Fibroblast of skin of abdomen (primary cell): ENCODE measurements at regions not wholly inside any gene's neighbourhood (a gene's known extent, or its start where the extent isn't known, plus 50 kb on each side); places are given as distances from the start of the nearest gene placed in this dataset.
"Not testable (repeated sequence)": the region's sequence is repeated elsewhere in the genome, so short reads cannot be mapped to it uniquely, and the experiment has no call there.

ENCODE experiments used
- DNase-seq: peaks from one replicate; pipeline ENCODE4 v3.0.0-alpha.2; 2013

DNA sequence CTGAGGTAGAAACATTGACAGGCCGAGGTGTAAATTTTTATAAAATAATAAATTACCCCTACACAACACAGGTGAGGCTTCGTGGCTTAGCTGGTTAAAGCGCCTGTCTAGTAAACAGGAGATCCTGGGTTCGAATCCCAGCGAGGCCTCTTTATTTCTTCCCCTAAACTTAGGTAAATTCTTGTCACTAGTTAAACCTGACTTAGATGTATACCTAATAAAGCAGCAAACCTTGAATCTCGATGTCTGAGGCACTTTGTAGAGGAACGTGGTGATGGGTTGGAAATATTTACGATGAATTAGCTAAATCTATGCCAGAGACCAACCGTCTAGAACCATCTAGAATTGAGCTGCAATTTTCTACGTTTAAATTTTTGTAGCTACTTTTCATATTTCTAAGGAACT is 185.6 kb downstream of the OR2B2 start:
- DNase-seq: no peak

DNA sequence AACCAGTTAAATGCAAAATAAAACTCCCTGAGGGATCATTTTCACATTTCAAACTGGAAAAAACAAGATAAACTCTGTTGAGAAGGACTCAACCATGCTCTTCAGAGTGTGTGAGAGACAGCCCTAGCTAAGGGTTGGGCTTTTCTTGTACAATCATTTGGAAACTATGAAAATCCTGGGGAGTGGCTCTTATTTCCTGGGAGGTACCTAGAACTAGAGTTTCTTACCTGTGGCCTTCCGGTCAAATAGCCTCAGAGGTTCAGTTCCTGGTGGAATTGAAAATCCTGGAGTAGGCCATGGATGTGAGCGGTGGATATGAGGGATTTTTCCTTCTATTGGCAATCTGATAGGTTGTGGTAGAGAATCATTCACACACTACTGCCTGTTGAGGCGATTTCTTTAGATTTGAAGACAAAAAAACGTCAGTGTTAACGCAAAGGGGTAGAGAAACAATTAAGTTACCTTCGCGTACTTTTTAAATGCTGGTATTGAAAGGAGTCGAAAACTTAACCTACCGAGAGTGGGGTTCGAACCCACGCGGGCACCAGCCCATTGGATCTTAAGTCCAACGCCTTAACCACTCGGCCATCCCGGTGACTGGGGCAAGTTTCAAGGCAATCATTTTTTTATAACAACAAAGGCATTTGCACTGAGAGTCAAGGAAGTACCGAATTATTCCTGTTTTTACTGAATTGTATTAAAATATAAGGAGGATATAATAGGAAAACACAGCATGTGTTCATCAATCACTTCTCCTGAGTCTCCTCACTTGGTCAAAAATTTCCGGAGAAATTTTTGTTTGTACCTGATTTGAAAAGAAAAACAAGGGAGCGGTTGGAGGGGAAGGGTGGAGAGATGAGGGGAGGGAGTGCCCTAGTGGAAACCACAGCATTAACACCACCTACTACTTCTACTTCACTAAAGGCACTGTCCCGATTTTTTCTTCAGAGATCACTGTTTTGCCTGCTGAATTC is 191.3 kb downstream of the OR2B2 start:
- DNase-seq: no peak

GRCh38 chr6:27719039-27719438 is 193.2 kb downstream of the OR2B2 start:
- not testable (repeated sequence) for DNase-seq

- DNase-seq: no peak
Measured at GRCh38 chr6:27706431-27706830, 205.8 kb downstream of the OR2B2 start.

DNA sequence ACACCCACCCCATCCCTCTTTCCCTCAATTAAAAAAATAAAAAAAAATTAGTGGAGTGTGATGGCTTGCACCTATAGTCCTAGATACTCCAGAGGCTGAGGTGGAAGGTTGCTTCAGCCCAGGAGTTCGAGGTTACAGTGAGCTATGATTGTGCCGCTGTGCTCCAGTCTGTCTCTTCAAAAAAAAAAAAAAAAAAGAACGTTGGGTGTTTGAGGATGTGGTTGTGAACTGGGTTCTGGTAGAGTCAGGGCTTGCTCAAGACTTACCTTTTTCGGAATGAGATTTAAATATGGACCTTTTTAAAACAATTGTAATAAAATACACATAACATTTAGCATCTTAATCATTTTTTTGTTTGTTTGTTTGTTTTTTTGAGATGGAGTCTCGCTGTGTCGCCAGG is 211.9 kb downstream of the OR2B2 start:
- no peak for DNase-seq

DNA sequence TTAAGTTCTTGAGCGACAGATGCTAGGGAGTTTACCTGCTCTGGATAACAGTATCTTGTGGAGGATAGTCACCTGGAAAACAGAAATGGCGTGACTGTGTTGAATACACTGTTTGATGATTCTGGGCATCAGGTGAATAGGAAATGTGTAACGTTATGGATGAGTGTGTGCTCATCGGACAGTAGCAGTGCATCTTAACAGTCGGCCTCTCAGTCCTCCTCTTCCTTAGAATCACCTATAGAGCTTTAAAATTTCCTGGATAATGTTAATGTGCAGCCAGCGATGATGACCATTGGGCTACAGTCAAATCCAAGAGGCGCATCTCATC is 217.7 kb downstream of the OR2B2 start:
- DNase-seq: no peak

DNA sequence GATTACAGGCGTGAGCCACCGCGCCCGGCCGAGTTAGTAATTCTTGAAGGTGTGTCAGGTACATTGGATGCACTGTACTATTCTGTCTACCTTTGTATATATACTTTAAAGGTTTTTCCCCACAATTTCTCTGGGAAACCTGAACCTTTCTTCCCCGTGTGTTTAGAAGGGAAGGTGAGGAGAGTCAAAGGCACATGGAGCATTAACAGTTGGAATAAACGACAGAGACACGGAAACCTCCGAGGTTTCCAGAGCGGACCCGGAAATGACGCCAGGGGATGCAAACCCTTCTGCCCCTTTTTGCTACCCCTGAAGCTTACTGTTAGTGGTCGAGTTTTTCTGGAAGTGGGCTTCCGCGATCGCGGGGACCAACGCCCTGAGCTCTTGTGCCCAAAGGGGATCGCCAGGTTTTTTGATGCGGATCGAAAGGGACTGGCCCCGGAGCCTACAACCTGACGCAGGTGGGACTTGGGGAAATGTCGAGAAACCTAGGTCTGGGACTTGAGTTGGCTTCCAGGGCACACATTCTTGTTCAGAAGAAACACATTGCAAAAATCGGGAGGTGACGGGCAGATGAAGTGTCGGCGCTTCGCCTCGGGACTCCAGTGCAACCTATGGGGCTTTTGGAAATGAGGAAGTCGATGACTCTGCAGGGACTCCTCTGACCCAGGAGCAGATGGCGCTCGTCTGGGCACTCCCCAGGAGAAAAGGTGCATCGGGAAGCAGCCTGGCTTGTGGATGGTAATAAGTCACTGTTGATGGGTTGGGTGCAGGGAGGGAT is 218.2 kb downstream of the OR2B2 start:
- no peak for DNase-seq

DNA sequence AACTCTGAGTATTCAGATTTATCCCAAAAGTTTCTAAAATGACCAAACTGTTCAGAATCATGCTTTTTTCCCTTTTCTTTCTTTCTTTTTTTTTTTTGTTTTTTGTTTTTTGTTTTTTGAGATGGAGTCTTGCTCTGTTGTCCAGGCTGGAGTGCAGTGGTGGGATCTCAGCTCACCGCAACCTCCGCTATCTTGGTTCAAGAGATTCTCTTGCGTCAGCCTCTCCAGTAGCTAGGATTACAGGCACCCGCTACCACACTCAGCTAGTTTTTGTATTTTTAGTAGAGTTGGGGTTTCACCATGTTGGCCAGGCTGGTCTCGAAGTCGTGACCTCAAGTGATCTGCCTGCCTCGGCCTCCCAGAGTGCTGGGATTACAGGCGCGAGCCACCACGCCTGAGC is 219.2 kb upstream of the ZNF184 start:
- DNase-seq: not testable (repeated sequence)

DNA sequence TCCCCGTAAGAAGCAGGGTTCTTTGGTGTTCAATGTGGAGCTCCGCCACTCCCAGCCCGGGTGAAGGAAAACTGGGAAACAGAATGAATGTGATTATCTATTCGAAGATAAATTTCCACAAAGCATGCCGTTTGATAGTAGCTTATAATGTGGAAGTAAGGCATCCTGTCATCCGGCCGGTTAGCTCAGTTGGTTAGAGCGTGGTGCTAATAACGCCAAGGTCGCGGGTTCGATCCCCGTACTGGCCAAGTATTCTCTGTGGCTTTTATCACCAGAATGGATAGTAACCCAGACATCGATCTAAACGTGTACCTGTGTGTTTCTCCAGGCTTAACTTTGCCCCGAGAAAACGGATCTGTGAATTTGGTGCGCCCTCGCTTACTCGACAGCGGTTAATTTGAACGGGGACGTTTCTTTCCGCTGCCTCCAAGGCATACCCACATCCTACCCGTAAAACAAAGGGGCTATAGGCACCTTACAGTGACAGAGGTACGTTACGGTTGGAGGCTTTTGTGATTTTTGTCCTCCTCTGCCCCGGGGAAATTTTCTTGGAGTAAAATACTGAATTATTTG is 215.2 kb upstream of the ZNF184 start:
- peak; percentile 92 for DNase-seq

DNA sequence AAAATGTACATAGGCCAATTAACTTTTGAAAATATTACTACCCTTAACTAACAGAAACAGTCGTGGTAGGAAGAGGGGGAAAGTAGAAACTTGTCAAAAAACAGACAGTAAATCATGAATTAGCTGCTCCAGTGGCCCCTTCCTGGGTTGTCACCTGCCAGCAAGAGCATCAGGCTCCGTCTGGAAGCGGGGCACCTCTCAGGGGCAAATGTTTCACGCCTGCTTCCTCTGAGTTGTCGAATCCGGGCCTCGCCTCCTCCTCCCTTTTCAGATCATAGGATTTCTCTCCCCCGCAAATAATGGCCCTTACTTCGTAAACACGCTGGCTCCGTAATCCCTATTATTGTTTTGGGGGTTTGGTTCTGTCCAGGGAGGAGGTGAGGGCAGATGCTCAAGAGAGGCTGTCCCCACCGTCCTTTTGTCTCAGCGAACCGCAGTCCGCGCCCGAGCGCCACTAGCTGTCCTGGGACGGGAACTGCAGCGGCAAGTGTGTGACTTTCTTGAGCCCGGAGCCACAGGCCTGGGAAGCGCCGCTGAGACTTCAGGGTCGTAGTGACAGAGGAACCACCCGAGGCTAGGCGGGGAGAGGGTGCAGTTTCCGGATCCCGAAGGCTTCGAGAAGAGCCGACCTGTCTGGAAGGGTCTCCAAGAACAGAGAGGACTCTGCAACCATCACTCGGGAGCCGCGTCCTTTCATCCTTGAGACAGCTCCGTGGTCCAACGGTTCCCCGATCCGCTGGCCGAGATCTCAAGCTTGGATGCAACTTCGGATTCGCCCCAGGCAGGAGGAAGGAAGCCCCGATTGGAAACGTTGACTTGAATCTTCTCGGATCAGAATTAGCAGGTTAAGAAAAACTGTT is 214.5 kb upstream of the ZNF184 start:
- peak; percentile 72 for DNase-seq

DNA sequence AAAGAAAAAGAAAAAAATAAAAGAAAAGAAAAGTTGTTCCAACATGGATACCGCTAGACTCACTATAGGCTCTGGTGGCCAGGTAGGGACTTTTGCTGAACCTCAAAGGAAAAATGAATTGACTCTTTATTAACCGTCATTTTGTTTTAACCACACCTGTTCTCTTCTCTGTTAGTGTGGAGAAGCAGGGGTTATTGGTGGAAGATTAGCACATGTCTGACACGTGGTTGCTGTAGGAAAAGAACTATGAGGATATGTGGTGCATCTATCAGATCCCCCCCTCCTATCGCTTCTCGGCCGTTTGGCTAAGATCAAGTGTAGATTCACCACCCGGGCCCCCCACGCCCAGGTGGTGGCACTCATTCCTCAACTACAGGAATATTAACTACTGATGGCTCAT is 212.4 kb upstream of the ZNF184 start:
- DNase-seq: no peak

DNA sequence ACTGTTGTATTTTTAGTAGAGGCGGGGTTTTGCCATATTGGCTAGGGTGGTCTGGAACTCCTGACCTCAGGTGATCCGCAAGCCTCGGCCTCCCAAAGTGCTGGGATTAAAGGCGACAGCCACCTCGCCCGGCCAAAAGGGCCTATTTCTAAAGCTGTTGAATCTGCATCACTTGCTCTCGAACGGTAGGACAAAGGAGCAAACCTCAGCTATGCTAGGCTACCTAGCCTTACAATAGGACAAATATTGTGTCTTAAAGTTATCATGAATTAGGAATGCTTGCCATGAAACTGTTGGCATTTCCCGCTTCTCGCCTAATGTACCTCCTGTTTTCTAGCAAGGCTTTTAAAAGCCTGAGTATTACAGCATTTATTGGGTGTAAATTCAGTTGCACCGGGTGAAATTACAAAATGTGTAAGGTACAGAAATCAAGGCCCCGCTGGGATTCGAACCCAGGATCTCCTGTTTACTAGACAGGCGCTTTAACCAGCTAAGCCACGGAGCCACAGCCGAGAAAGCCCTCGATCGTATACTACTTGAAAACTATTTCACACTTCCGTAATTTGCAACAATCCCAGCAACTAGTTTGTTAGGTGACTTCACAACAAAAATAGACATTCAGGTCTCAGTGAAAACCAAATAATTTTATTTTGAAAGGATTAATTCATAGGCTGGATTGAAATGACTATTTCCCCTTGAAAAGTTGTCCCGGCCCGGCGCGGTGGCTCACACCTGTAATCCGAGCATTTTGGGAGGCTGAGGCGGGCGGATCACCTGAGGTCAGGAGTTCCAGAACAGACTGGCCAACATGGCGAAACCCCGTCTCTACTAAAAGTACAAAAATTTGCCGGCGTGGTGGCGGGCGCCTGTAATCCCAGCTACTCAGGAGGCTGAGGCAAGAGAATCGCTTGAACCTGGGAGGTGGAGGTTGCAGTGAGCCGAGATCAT is 211.6 kb upstream of the ZNF184 start:
- peak; percentile 76 for DNase-seq

GRCh38 chr6:27679964-27680694 is 207.2 kb upstream of the ZNF184 start:
- DNase-seq: no peak

GRCh38 chr6:27679308-27679963 is 206.5 kb upstream of the ZNF184 start:
- no peak for DNase-seq

DNA sequence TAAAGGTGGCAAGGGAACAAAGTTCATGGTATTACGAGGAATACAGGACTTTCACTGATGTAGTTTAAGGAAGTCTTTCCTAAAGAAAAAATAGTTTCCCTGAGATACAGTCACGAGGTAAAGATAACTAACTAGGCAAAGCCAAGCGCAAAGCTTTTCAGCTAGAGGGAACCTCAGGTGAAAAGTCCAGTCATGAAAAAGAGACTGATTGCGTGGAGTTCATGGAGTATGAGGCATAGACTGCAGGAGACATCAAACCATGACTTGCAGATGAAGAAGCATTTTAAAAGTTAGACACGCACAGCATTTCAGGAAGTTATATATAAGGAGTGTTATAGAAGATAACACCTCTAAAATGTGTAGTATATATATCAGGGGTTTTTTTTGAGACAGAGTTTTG is 205.6 kb upstream of the ZNF184 start:
- DNase-seq: no peak

DNA sequence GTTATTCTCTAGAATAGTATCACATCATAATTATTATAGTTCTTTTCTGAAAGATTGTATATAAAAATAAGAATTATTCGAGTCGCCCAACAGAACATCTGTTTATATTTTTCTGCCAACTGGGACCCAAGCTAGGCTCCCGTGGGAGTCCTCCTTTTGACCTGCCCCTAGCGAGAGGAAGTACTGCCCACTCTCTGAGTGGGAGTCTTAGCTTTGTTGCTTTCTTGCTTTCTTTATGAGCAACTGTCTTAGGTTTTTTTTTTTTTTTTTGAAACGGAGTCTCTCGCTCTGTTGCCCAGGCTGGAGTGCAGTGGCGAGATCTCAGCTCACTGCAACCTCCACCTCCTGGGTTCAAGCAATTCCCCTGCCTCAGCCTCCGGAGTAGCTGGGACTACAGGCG is 202.0 kb upstream of the ZNF184 start:
- DNase-seq: no peak

DNA sequence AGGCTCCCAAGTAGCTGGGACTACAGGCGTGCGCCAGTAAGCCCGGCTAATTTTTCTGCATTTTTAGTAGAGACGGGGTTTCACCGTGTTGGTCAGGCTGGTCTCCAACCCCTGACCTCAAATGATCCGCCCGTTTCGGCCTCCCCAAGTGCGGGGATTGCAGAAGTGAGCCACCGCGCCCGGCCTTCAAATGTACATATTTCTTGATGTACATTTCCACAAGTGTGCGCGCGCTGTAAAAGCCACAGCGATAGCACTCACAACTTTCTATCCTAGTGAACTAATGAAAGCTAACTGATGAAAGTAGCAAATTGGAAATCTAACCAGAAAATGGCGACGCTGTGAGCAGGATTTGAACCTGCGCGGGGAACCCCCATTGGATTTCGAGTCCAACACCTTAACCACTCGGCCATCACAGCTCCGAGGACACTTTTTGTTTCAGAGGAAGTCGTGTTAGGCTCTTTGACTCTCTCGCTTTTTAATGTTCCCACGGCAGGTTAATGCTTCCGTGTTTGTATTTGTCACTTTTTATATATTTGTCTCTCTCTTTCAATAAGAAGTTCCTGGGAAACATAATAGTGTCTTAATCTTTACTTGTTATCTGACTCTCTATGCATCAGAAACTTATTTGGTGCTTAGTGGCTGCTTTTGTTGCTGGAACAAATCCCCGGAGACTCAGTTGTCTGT is 199.4 kb upstream of the ZNF184 start:
- peak; percentile 62 for DNase-seq

- DNase-seq: no peak
Measured at GRCh38 chr6:27669624-27670301, 196.9 kb upstream of the ZNF184 start.

DNA sequence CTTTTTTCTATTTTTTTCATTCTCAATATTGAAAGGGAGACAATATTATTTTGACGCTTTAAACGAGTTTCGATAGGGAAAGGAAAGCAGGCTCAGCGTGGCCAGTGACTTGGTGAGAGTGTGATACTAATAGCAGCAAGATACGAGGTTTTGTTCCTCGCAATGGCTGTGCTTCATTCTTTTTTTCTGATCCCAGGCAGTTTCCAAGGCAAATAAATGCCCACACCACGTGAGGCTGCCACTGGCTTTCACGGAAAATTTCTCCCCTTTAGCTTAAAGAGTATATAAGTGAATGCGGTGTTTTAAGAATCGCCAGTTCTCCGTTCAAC is 196.4 kb upstream of the ZNF184 start:
- DNase-seq: no peak
